GM19452 (cell line): ENCODE measurements at regions not wholly inside any gene's neighbourhood (a gene's known extent, or its start where the extent isn't known, plus 50 kb on each side); places are given as distances from the start of the nearest gene placed in this dataset.

Source experiments
- ATAC-seq: cut with Tn5 transposase; IDR thresholded peaks from one replicate; pipeline ENCODE4 v1.9.1; 2021; ENCODE audit not compliant: unreplicated experiment

DNA sequence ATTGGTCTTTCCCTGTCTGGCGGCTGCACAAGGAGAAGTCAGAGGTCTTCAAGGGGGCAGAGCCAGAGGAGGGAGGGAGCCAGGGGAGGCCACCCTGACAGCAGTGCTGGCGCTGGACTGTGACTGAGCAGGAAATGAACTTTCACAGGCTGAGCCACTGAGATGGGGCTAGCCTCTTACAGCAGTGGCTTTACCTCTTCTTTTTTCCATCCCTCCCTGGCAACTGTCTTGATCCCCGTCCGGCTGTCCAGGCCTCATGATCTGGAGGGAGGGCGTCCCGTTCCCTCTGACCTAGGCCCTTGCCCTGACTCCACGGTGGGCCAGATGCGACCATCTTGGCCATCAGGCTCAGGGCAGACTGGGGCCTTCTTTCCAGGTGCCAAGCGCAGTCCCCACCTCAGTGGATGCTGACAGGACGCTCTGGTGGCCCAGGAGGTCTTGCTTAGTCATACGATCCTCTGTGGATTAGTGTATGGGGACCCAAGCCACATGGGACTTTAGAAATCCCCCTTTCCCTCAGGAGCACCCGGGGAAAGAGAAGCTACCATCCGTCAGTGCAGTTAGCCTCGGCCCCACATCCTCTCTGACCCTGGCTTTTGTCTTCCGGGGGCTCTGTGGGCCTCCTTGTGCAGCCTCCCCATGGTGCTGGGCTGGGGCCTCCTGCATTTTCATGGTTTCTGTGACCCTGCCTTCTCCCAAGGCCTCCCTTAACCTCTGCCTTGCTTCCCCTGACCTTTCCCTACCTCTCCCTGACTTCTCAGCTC lies 57.4 kb upstream of the CCDC167 start:
- ATAC-seq: peak; percentile 27

DNA sequence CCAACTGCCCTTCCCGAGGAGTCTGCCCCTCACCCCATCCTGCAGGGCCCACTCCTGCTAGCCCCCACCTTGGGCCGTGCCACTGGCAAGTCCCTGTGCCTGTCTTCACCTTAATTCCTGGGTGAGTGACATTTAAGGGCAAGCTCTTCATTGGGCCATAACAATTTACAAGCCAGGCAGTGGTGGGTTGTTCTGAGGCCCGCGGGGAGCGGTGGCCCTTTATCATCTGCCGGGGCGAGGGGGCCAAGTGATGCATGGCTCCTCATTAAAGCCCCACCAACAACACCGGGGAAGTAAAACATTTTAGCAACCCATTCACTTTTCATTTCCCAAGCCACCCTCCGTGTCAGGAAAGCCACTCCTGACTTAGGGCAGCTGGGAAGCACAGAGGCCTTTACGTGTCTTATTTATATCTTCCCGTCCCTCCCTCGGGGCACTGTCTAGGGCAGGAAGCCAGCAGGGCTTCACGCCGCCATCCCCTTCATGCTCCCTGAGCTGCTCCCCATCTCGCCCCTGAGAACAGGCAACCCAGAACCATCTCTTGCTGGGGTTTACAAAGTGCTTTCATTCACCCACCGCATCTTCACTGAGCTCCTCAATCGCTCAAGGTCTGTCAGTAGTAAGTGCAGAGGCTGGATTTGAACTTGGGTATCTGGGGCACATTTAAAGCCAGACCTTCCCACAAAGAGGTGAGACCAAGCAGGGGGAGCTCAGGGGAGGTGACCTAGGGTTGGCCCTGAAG lies 55.5 kb upstream of the CCDC167 start:
- no peak for ATAC-seq

DNA sequence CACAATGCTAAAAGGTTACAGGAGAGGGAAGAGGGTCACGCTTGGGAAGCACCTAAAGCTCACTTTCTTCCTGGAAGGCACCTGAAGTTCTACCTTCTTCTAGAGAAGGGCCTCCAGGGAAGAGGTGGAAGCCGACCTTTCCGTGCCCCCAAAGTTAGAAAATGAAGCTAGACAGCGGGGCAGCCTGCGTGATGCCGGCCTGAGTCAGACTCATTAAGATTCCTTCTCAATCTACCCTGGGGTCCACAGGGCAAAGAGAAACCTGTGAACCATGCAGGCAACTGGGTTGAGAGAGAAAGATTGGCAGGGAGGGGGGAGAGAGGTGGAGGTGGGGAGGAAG lies 54.8 kb upstream of the CCDC167 start:
- no peak for ATAC-seq

DNA sequence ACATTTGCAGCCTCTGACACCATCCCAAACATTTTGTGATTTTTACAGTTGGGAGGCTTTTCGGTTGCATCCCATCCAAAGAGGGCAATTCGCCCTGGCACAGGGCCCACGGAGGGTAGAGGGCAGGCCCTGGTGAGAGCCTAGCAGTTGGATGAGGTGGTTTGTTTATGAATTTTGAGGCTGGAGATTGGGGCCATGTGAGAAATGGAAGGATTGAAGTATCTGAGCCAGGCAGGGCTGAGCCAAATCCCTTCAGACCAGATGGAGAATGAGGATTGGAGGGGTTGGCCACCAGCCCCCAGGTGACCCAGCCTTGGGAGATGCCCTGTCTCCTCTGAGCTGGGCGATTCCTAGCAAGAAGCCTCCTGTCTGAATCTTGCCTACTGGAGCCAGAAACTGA lies 52.6 kb upstream of the CCDC167 start:
- ATAC-seq: no peak

DNA sequence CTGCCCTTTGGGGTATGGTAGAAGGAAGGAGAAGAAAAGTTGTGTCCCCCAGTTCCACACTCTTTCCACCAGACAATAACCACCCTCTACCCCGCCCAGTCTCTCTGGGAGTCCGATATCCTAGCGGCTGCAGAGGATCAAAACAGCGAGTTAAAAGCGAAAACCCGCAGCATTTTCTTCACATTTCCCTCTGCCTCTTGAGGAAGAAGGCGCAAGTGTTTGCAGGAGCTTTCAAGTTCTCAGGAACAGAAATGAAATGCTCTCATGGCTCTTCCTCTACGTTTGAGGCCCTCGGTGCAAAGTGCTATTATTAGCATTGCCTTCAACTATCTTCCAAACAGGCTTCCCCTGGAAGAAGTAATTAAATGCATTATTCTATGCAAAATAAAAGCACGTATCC lies 52.2 kb upstream of the CCDC167 start:
- ATAC-seq: no peak

DNA sequence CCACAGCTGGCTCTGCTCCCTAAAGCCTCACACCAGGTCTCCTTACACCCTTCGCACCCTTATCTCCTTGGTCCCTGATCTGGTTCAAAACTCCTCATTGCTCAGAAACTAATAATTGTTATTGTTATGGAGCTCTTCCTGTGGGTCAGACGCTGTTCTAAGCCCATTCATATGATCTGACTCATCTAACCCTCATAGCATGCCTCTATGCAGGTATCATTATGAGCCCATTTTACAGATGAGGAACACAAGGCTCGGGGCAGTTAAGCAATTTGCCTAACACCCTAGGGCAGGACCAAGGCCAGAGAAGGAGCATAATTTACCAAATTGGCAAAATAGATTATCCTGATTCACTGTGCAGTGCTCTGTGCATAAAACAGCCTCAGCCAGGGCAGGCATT lies 51.8 kb upstream of the CCDC167 start:
- no peak for ATAC-seq

DNA sequence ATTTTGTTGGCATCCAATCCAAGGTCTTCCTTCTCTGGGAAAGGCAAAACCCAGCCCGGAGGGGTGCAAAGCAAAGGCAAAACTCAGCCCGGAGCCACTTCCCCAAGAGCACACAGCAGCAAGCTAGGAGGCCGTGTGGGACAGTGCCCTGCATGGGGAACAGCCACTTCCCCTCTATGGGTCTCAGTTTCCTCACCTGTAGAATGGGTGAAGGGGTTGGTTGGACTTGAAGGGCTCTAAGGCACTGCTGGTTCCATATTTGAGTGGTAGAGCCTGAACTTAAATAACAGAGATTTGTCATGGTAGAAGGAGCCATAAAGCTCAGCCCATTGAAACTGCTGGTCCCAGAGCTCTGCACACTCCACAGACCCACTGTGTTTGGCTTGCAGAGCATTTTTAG lies 51.3 kb upstream of the CCDC167 start:
- ATAC-seq: no peak

DNA sequence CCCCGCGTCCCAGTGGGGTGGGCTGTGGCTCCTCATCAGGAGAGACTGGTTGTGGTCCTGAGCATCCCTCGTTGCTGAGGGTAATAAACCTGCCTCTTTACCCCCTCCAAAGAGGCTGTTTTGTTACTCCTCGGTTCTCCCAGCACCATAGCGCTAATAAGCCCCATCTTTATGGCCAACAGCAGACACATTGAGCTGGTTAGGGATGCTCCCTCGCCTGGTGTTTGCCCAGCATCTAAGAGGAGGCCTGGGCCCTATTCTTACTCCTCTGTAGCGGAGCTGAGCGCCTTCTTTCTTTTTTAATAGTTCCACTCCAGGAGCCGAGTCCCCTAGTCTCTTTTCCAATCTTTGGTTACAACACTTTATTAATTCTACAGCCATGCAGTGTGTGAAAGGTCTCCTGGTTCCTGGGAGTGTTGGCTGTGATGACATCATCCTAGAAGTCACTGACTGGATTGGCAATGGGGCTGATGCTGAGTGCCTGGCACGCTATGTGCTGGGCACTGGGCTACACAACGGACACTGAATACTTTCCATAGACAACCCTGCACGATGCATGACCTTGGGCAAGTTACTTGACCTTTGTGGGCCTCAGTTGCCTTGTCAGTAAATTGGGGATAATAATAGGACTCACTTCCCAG lies 50.6 kb upstream of the CCDC167 start:
- ATAC-seq: no peak

DNA sequence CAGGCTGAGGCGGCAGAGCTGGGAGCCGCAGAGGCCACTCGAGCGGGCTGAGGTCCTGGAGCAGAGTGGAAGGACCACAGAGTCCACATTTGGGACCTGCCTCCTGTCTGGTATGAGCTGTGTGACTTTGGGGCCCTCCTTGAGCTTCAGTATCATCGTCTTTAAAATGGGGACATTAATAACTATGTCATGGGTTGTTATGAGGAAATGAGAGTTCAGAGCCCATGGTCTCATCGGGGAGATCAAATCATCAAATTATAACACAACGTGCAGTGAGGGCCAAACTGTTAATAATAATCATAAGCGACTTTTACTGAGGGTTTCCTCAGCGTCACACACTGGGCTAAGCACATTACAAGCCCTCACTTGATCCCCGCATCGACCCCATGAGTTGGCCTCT lies 49.9 kb upstream of the CCDC167 start:
- ATAC-seq: no peak
